Non-pigmented ciliary epithelial cell (primary cell): ENCODE measurements at regions not wholly inside any gene's neighbourhood (a gene's known extent, or its start where the extent isn't known, plus 50 kb on each side); places are given as distances from the start of the nearest gene placed in this dataset.
"Not testable (repeated sequence)": the region's sequence is repeated elsewhere in the genome, so short reads cannot be mapped to it uniquely, and the experiment has no call there.

Experiments
- DNase-seq: peaks from one replicate; pipeline ENCODE4 v3.0.0-alpha.2; 2010; ENCODE audit warnings: low read depth

- DNase-seq: no peak
These were observed 641.3 kb upstream of the CHRM3 start for GRCh38 chr1:238745069-238745468.

GRCh38 chr1:238738892-238739291 lies 647.5 kb upstream of the CHRM3 start:
- DNase-seq: no peak

GRCh38 chr1:238727670-238728069 lies 658.7 kb upstream of the CHRM3 start:
- DNase-seq: no peak

GRCh38 chr1:238722812-238723211 lies 663.6 kb upstream of the CHRM3 start:
- no peak for DNase-seq

GRCh38 chr1:238710697-238711096 lies 675.7 kb upstream of the CHRM3 start:
- no peak for DNase-seq

- no peak for DNase-seq
These were observed 685.3 kb upstream of the CHRM3 start for GRCh38 chr1:238701024-238701423.

- DNase-seq: no peak
These were observed 696.0 kb upstream of the CHRM3 start for GRCh38 chr1:238690415-238690814.

GRCh38 chr1:238684576-238684975 lies 701.8 kb upstream of the CHRM3 start:
- not testable (repeated sequence) for DNase-seq

- no peak for DNase-seq
These were observed 704.9 kb upstream of the CHRM3 start for GRCh38 chr1:238681451-238681850.

GRCh38 chr1:238681021-238681420 lies 705.3 kb upstream of the CHRM3 start:
- DNase-seq: no peak

GRCh38 chr1:238677567-238677966 lies 708.8 kb upstream of the CHRM3 start:
- DNase-seq: no peak

GRCh38 chr1:238675221-238675620 lies 711.1 kb upstream of the CHRM3 start:
- DNase-seq: no peak

GRCh38 chr1:238674316-238674715 lies 712.1 kb upstream of the CHRM3 start:
- DNase-seq: no peak

GRCh38 chr1:238673561-238673960 lies 712.8 kb upstream of the CHRM3 start:
- DNase-seq: no peak

GRCh38 chr1:238672806-238673205 lies 713.6 kb upstream of the CHRM3 start:
- no peak for DNase-seq

GRCh38 chr1:238672262-238672661 lies 714.1 kb upstream of the CHRM3 start:
- no peak for DNase-seq

- no peak for DNase-seq
These were observed 722.2 kb upstream of the CHRM3 start for GRCh38 chr1:238664139-238664538.

GRCh38 chr1:238660849-238661248 lies 725.5 kb upstream of the CHRM3 start:
- no peak for DNase-seq

- no peak for DNase-seq
These were observed 727.6 kb upstream of the CHRM3 start for GRCh38 chr1:238658763-238659162.

- DNase-seq: peak; percentile 79
These were observed 732.6 kb upstream of the CHRM3 start for GRCh38 chr1:238653693-238654321.

- peak; percentile 79 for DNase-seq
These were observed 733.9 kb upstream of the CHRM3 start for GRCh38 chr1:238652346-238652968.

- no peak for DNase-seq
These were observed 737.2 kb upstream of the CHRM3 start for GRCh38 chr1:238649200-238649599.

- no peak for DNase-seq
These were observed 737.6 kb upstream of the CHRM3 start for GRCh38 chr1:238648751-238649150.

GRCh38 chr1:238648296-238648695 lies 738.1 kb upstream of the CHRM3 start:
- DNase-seq: no peak
